Renal cortex interstitium (tissue), 11 donors: ENCODE measurements at regions not wholly inside any gene's neighbourhood (a gene's known extent, or its start where the extent isn't known, plus 50 kb on each side); places are given as distances from the start of the nearest gene placed in this dataset.

Experiments used
- DNase-seq, 11 donors: peaks; one replicate each; pipeline ENCODE4 v3.0.0-alpha.2; 2013; ENCODE audit warnings: low read depth in 9 of 11, low spot score in 4 of 11; ENCODE audit errors: extremely low read depth in 1 of 11

DNA sequence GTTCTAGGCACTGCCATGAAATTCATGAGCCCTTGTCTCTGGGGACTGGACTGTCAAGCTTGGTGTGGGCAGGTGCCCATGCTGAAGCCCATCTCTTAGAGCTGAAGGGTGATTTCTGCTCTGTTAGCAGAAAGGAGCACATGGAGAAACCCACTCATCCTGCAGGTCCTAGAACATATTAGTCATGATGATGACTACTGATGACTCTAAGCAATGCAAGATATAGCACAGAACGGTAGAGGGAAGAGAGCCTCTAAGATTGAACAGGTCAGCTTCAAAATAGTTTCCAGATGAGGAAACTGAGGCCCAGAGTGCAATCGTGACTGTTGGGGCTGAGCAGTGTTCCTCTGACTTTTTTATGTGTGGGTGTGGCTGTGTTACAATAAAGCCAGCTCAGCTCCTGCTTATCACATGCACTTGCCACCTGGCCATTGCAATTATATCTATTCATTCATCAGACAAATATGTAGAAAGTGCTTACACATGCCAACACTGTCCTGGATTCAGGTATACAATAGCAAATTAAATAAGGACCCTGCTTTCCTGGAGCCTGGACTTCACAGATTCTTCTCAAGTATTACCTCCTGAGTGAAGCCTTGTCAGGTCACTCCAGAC lies 140.2 kb upstream of the BRINP1 start:
- DNase-seq: no peak

DNA sequence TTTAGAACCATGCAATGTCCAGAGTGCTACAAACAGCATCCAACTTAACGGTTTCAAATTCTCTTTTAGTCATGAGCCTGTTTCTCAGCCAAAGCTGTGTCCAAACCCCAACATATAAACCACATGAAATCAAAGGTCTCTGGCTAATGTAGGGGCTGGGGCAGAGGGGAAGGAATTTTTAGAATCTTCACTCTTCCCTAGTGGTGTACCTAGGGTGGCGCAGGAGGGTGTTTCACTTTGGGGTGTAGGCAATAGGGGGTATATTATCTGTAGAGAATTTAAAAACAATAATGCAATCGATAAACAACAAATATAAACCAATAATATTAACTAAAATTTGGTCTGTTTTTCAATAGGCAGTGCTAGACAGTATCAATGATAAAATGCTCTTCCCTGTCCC lies 132.1 kb upstream of the BRINP1 start:
- DNase-seq: no peak

DNA sequence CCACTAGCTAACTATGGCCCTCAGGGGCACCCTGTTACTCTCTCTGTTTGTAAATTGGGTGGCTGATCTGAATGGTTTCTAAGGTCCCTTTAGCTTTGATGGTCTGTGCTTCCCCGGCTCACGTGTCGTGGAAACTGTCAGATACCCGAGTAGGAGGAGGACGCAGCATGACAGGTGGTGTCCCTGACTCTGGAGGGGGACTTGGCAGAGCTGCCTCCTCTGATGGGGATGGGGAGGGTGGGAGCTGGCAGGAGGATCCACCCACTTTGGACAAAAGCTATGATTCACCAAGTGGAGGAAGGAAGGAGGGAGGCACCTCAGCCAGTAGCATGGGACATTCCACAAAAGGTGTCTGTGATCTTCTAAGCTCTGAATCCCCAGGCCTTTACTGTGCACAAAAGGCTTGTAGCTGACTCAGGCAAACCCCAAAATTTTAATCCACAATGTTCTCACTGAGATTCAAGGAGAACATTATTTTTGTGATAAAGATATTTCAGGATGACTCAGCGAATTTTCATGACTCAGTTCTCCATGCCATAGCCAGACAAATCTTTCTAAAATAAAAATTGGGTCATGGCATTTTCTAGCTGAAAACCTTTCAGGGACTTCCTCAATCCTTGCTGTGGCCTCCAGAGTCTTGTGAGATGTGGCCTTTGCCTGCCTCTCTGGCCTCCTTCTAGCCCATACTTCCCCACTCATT lies 131.0 kb upstream of the BRINP1 start:
- DNase-seq: no peak

DNA sequence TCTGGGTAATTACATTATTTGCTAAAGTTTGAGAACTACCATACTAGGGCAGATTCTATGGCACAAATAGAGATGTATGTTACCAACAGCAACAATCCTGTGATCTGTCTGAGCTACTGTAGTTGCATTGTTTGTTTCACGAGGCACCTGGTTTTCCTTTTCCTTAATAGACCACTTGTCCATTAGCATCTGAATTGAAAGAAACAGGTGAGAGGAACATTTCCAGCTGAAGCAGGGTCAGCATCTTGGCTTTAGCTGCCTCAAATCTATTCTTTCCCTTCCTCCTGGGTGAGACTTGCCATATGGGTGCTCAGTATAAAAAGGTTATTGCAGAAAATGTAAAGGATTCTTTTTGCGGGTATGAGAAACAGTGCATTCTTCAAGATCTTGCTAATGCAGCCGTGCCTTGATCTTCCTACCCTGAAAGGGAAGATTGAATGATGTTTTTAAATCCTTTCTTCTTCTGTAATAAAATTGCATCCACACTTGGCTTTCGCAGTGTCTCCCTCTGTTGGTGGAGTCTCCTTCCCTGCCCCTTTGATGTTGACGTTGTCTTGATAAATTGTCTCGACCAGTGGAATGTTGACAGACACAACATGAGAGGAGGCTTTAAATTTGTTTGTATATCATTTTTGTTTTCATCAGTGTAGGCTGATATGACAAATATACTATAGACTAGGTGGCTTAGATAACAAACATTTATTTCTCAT lies 118.0 kb upstream of the BRINP1 start:
- no peak for DNase-seq

DNA sequence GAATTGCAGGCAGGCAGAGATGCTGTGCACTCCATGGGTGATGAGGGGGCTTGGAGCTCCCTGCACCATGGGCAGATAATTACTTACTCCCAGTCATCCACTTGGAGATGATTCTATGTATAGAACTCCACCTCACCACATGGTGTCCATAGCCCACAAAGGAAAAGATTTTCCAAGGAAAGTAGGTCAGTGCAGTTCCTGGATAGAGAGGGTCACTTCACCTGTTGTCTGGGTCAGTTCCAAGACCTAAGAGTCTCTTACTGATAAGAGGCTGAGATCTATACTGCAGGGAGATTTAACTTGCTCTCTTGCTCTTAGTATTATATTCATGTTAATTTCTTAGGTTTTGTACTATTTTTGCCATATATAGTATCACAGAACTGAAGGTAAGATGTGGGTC lies 113.9 kb upstream of the BRINP1 start:
- no peak for DNase-seq

DNA sequence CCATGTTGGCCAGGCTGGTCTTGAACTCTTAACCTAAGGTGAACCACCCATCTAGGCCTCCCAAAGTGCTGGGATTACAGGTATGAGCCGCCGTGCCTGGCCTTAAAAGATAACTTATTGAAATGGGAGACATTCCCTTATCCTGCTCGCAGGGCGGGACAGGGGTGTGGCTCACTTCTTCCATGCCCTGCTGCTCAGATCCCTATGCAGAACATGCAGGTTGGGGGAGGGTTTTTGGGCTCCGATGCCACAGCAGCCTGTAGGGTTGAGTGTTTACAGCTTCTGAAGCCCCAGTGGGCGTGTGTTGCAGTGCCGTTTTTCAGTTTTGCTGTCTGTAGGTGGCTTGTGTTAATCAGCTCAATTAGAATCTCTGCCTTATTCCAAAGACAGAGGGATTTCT lies 108.0 kb upstream of the BRINP1 start:
- no peak for DNase-seq

DNA sequence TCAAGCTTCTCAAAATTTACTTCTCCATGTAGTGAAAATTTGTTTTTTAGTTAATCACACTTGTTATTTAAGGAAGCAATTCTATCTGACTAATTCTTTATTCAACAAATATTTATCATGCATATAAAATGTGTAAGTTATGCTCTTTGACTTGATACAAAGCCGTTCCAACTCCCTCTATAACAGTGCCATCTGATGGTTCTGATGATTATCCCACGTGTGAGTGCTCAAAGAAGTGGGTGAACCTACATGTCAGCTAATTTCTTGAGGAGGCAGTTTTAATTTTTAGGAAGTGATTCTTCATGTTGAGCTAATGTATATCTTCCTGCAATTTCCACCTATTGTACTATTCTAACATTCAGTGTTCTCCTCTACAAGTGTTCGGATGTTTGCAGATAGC lies 88.8 kb upstream of the BRINP1 start:
- no peak for DNase-seq

DNA sequence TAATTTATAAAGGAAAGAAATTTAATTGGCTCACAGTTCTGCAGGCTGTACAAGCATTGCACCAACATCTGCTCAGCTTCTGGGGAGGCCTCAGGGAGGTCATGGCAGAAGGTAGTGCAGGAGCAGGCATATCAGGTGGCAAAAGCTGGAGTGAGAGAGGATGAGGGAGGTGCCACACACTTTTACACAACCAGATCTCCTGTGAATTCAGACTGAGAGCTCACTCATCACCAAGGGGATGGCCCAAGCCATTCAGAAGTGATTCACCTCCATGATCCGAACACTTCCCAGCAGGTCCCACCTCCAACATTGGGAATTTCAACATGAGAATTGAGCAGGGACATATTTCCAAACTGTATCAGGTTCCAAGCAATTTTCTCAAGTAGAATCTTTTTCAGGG lies 84.7 kb upstream of the BRINP1 start:
- DNase-seq: no peak

DNA sequence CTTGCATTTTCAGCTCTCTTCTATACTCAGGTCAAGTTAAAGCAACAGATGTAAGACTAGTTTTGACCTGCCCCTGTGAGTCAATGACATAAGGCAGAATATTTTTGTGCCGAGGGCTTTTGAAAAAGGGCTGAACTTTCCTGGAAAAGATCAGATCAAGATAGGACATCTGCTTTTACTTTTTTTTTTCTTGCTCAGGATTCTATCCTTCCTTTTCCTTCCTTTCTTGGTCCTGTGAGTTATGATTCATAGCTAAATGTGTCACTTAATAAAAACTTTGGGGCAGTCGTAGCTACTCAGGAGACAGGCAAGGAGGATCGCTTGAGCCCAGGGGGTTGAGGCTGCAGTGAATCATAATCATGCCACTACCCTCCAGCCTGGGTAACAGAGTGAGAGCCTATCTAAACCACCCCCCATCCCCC lies 84.3 kb upstream of the BRINP1 start:
- DNase-seq: no peak

DNA sequence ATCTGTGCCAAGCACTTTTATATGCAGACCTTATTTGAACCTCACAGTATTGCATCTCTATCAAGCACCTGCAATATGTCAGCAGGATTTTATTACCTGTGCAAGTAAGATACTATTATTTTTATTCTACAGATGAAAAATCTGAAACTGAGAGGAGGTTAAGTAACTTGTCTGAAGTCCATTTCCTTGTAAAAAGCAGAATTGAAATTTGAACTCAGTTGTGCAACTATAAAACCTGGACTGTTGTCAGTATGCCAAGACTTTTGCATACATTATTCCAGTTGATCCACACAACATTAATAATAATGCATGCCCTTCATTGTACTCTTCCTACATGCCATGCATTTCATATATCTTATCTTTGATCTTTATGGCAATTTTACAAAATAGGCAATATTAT lies 82.2 kb upstream of the BRINP1 start:
- DNase-seq: no peak

DNA sequence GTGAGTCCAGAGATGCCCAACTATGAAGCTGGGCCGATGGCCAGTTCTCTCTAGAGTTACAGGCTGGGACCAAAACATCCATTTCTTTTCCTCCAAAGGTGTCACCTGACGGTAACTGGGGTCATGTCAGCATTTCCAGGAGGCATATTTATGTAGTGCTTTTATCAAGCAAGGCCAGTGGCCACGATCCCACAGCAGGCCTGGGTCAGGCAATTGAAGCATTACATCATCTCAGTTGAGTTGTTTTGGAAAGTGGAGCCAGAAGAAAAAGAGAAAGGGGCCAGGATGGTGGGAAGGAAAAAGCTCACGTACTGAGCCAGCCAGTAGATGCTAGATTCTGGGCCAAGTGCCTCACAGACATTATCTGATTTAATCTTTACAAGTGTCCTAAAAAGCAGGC lies 73.9 kb upstream of the BRINP1 start:
- no peak for DNase-seq

DNA sequence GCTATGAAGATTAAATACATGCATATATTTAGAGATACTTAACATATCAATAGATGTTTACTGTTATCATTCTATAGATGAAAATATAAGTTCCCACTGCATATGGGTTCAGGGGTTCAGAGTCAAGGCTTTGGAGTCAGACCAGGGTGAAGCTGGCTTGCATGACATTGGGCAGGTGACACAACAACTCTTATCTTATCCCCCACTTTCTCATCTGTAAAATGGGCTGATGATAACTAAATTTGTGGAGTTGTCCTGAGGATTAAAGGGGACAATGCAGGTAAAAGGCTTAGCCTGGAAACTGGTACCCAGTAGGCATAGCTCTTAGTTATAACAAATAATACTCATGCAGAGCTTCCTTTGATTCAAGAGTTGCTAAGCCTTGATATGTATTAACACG lies 72.6 kb upstream of the BRINP1 start:
- no peak for DNase-seq

DNA sequence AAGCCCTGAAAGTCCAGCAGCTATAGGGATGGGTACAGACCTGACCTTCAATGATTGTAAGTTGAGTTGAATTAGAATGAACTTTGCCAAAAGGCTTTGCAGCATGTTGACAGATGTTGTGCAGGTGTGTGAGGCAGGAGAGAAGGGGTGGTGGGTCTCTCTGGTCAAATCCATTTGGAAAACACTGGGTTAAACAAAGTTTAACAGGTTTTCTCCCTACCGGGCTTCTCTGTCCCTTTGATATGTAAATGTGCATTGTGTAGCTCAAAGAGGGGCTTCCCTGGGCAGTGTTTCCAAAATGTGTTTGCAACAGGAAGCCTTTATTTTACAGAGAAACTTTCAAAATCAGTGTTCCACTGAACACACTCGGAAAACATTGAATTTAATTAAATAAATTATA lies 72.1 kb upstream of the BRINP1 start:
- no peak for DNase-seq

DNA sequence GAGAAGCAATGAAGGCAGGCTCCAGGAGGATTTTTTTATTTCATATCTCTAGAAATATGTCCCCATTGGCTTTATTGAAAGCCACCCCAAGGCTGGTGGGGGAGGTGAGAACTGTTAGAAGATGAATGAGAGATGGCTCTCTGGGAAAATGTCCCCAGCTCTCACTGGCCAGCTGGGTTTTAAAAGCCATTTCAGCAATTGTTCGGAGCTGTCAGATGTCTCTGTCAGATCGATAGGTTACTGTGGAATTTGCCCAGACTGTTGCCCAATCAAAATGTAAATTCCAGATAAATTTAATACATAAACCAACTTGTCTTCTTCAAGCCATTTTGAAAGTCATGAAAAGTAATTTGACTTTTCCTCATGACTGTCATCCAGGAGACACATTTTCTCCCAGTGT lies 67.0 kb upstream of the BRINP1 start:
- DNase-seq: no peak

DNA sequence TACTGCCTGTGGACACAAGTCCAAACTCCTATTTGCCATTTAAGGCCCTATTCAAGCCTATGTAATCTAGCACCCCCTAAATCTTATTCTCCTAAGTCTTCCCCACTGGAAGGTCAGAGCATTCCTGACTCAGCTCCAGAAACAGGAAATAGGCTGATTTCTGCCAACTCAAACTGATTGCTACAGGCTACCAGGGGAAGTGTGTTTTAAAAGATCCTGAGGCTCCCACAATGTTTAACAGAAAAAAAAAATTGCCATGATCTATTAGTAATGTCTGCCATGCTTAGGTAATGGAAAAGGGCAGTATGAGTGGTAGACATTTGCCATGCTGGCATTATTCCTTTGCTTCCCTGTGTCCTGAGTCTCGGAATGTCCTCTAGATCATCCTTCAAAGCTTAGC lies 65.8 kb upstream of the BRINP1 start:
- DNase-seq: no peak

DNA sequence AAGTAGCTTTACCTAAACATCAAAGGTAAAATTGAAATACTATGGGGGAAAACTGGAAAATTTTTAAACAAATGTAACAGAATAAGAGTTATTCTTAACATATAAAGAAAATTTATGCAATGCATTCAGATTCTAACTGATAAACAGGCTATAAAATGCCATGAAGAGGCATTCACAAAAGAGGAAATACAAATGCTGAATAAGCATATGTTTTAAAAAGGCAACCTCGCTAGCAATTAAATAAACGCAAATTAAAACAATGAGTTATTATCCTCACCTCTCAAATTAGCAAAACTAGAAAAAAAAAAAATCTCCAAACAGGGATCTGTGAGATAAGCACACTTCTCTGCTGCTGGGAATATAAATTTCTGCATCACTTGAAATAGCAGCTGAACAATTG lies 63.2 kb upstream of the BRINP1 start:
- DNase-seq: no peak

DNA sequence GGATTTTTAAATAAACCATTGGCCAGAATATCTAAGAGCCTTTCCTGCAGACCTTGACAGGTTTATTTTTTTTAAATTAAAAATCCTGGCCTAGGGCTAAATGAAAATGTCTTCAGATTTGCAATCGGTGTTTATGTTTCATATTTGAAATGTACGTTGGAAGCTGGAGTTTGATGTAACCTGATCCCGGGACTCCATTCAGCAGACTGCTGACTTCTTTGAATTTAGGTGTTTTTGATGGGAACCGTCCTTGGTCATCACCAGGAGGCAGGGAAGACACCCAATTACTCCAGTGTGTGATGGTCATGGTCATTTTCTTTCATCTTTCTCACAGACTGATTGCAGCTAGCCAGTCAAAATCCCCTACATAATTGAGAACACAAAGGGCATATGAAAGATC lies 60.1 kb upstream of the BRINP1 start:
- DNase-seq: no peak

DNA sequence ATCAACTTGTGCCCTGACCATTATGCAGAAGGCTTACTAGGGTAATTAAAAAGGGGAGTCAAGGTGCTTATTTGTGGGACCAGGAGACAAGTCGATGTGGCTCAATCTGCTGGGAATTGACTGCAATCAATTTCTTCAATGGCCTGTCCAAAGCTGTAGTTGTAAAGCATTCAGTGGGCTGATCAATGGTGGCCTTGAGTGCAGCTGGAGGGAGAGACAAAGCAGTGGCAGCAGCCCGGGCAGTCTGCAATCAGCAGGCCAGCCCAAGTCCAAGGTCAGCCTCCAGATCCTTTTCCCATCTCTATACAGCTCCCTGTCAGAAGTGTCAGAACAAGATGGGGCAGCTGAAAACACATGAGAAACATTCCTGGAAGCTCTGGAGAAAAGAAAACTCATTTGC lies 51.0 kb upstream of the BRINP1 start:
- no peak for DNase-seq
